SK-N-SH (cell line): ENCODE measurements at regions not wholly inside any gene's neighbourhood (a gene's known extent, or its start where the extent isn't known, plus 50 kb on each side); places are given as distances from the start of the nearest gene placed in this dataset.

ENCODE experiments used
- CTCF ChIA-PET: fragments of 300-600, 350-600 bp; formaldehyde crosslinking; extraction: SDS; loops from one replicate; lab custom pipeline; 2021; lab: Yijun Ruan, JAX
- POLR2A ChIA-PET: fragments of 350-600 bp; sonication (Branson Sonifier 250); formaldehyde crosslinking; extraction: SDS; loops from one replicate; lab custom pipeline; 2020; ENCODE audit warnings: antibody characterized with exemption, inconsistent platforms; lab: Yijun Ruan, JAX
- DNase-seq: peaks from one replicate; pipeline ENCODE4 v3.0.0; 2012
- H2AFZ ChIP-seq: fragments of 200-600 bp; sonication (generic); 2 replicates; pipeline ENCODE4 v1.8.1; 2016; ENCODE audit warnings: antibody characterized with exemption, mild to moderate bottlenecking, low read depth
- H3F3A ChIP-seq: fragments of 200-600 bp; sonication (generic); replicated peaks from 2 replicates; pipeline ENCODE3; 2016; ENCODE audit warnings: antibody characterized with exemption, mild to moderate bottlenecking; ENCODE audit not compliant: insufficient read depth
- H3K27ac ChIP-seq, 2 experiments: fragments of 200-500 bp in 1 of 2; fragments of 200-600 bp in 1 of 2; sonication (Bioruptor generic) in 1 of 2; sonication (generic), shearing (Covaris generic) in 1 of 2; 2 replicates each; pipeline versions ENCODE4 v1.5.1 to v1.6.1; 2014 to 2016; ENCODE audit warnings: low read depth in 2 of 2, inconsistent platforms in 1 of 2, low read length in 1 of 2, mild to moderate bottlenecking in 1 of 2, mixed read lengths in 1 of 2
- H3K27me3 ChIP-seq: fragments of 200-600 bp; sonication (generic), shearing (Covaris generic); 2 replicates; pipeline ENCODE4 v1.6.1; 2016; ENCODE audit warnings: mixed run types; ENCODE audit not compliant: insufficient read depth
- H3K36me3 ChIP-seq, 2 experiments: fragments of 200-500 bp in 1 of 2; fragments of 200-600 bp in 1 of 2; sonication (Bioruptor generic) in 1 of 2; sonication (generic) in 1 of 2; replicated peaks in 1 of 2; 2 replicates each; pipeline versions ENCODE3 to v1.5.1; 2014 to 2016; ENCODE audit warnings: low read length in 1 of 2, mild to moderate bottlenecking in 1 of 2; ENCODE audit not compliant: insufficient read depth in 2 of 2, control insufficient read depth in 1 of 2
- H3K4me1 ChIP-seq, 2 experiments: fragments of 200-500 bp in 1 of 2; fragments of 200-600 bp in 1 of 2; sonication (Bioruptor generic) in 1 of 2; sonication (generic), shearing (Covaris generic) in 1 of 2; 2 replicates each; pipeline versions ENCODE4 v1.5.1 to v1.6.1; 2014 to 2016; ENCODE audit warnings: low read depth in 1 of 2, low read length in 1 of 2, mixed run types in 1 of 2; ENCODE audit not compliant: insufficient read depth in 2 of 2, control insufficient read depth in 1 of 2
- H3K4me2 ChIP-seq: fragments of 200-600 bp; sonication (generic), shearing (Covaris generic); 2 replicates; pipeline ENCODE4 v1.6.1; 2017; ENCODE audit warnings: mixed run types
- H3K4me3 ChIP-seq, 2 experiments: fragments of 200-500 bp in 1 of 2; fragments of 200-600 bp in 1 of 2; sonication (Bioruptor generic) in 1 of 2; sonication (generic), shearing (Covaris generic) in 1 of 2; 2 replicates each; pipeline versions ENCODE4 v1.5.1 to v1.8.1; 2014 to 2016; ENCODE audit warnings: low read depth in 2 of 2, inconsistent platforms in 1 of 2, low read length in 1 of 2, mild to moderate bottlenecking in 1 of 2, mixed read lengths in 1 of 2, moderate library complexity in 1 of 2
- H3K79me2 ChIP-seq: fragments of 200-600 bp; sonication (generic); 2 replicates; pipeline ENCODE4 v1.8.1; 2017; ENCODE audit warnings: mild to moderate bottlenecking; ENCODE audit not compliant: insufficient read depth
- H3K9ac ChIP-seq: fragments of 200-600 bp; sonication (generic); 2 replicates; pipeline ENCODE4 v1.6.1; 2017; ENCODE audit warnings: mixed run types
- H3K9me2 ChIP-seq: fragments of 200-600 bp; sonication (generic); 2 replicates; pipeline ENCODE4 v1.6.1; 2017; ENCODE audit warnings: mixed run types
- H3K9me3 ChIP-seq: fragments of 200-600 bp; sonication (generic); 2 replicates; pipeline ENCODE4 v1.6.1; 2017; ENCODE audit warnings: mixed run types, mild to moderate bottlenecking, moderate library complexity
- H4K20me1 ChIP-seq: fragments of 200-600 bp; sonication (generic); 2 replicates; pipeline ENCODE4 v1.6.1; 2017; ENCODE audit warnings: mild to moderate bottlenecking, mixed run types; ENCODE audit not compliant: insufficient read depth
- FOXM1 ChIP-seq: IDR thresholded peaks from 2 replicates; pipeline ENCODE4 v1.4.0; 2012; ENCODE audit warnings: low read depth, mild to moderate bottlenecking
- GABPA ChIP-seq: IDR thresholded peaks from 2 replicates; pipeline ENCODE4 v1.4.0; 2012; ENCODE audit warnings: low read depth, mild to moderate bottlenecking
- JUND ChIP-seq: IDR thresholded peaks from 2 replicates; pipeline ENCODE4 v1.4.0; 2012
- MEF2A ChIP-seq: IDR thresholded peaks from 2 replicates; pipeline ENCODE4 v1.4.0; 2012; ENCODE audit warnings: low read depth, borderline replicate concordance
- MXI1 ChIP-seq: IDR thresholded peaks from 2 replicates; pipeline ENCODE4 v1.6.1; 2012; ENCODE audit warnings: mild to moderate bottlenecking, low read depth, low read length, improper control_type of control experiment
- NFIC ChIP-seq: IDR thresholded peaks from 2 replicates; pipeline ENCODE4 v1.4.0; 2012; ENCODE audit warnings: borderline replicate concordance
- PBX3 ChIP-seq: IDR thresholded peaks from 2 replicates; pipeline ENCODE4; 2012
- POLR2AphosphoS5 ChIP-seq: IDR thresholded peaks from 2 replicates; pipeline ENCODE4 v1.6.1; 2012; ENCODE audit warnings: low read depth, low read length
- RFX5 ChIP-seq: IDR thresholded peaks from 2 replicates; pipeline ENCODE4 v1.6.1; 2012; ENCODE audit warnings: mild to moderate bottlenecking, improper control_type of control experiment, low read length
- RXRA ChIP-seq: IDR thresholded peaks from 2 replicates; pipeline ENCODE4 v1.4.0; 2012; ENCODE audit warnings: low read depth, mild to moderate bottlenecking, borderline replicate concordance
- TCF12 ChIP-seq: IDR thresholded peaks from 2 replicates; pipeline ENCODE4 v1.4.0; 2012
- TEAD4 ChIP-seq: IDR thresholded peaks from 2 replicates; pipeline ENCODE4 v1.4.0; 2012; ENCODE audit warnings: mild to moderate bottlenecking, borderline replicate concordance; ENCODE audit not compliant: insufficient read depth
- WGBS: methylation state at CpG from one replicate; pipeline ENCODE4 v1.1.6; 2017; ENCODE audit warnings: low lambda C conversion rate; 5-methylcytosine and 5-hydroxymethylcytosine counted together
- TF ChIP-seq, protein P1 (sequence below): IDR thresholded peaks from 2 replicates; pipeline ENCODE4 v1.4.0; 2012; ENCODE audit warnings: low read depth
- TF ChIP-seq, protein P2 (sequence below): IDR thresholded peaks from 2 replicates; pipeline ENCODE4 v1.6.1; 2012; ENCODE audit warnings: mild to moderate bottlenecking, low read depth, low read length, moderate library complexity
- TF ChIP-seq, protein P3 (sequence below): fragments of 150-350 bp; IDR thresholded peaks from 2 replicates; pipeline ENCODE4 v1.6.1; 2017; ENCODE audit warnings: antibody characterized with exemption, low read length, low read depth, borderline replicate concordance

DNA sequence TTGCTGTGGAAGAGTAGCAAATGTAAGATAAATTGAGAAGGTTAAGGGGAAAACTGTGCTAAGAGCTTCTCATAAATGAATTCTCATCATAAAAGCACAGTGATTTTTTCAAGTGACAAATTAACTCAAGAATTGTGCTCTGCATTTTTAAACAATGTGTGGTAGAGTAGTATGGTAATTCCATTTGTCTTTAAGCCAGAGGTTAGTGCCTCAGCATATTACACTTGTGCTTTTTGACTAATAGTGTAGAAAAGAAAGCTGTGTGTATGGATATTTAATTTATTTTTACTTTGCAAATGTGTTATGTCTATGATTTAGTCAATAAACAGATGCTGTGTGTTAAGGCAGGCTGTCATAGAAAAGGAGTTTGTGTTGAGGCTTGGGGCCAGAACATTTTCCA lies 61.0 kb downstream of the FHIP1A start:
- H3K79me2 ChIP-seq = no peaks in the 10 kb centered on the region
- no peak for DNase-seq
- no peak overlapping the region for H3K9ac ChIP-seq
- TF ChIP-seq, protein P1, sequence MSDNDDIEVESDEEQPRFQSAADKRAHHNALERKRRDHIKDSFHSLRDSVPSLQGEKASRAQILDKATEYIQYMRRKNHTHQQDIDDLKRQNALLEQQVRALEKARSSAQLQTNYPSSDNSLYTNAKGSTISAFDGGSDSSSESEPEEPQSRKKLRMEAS = no peak
- TF ChIP-seq MXI1 (no peak), RFX5 (no peak), TEAD4 (no peak), RXRA (no peak), NFIC (no peak), FOXM1 (no peak), PBX3 (no peak), JUND (no peak), POLR2AphosphoS5 (no peak)
- TF ChIP-seq, protein P2, sequence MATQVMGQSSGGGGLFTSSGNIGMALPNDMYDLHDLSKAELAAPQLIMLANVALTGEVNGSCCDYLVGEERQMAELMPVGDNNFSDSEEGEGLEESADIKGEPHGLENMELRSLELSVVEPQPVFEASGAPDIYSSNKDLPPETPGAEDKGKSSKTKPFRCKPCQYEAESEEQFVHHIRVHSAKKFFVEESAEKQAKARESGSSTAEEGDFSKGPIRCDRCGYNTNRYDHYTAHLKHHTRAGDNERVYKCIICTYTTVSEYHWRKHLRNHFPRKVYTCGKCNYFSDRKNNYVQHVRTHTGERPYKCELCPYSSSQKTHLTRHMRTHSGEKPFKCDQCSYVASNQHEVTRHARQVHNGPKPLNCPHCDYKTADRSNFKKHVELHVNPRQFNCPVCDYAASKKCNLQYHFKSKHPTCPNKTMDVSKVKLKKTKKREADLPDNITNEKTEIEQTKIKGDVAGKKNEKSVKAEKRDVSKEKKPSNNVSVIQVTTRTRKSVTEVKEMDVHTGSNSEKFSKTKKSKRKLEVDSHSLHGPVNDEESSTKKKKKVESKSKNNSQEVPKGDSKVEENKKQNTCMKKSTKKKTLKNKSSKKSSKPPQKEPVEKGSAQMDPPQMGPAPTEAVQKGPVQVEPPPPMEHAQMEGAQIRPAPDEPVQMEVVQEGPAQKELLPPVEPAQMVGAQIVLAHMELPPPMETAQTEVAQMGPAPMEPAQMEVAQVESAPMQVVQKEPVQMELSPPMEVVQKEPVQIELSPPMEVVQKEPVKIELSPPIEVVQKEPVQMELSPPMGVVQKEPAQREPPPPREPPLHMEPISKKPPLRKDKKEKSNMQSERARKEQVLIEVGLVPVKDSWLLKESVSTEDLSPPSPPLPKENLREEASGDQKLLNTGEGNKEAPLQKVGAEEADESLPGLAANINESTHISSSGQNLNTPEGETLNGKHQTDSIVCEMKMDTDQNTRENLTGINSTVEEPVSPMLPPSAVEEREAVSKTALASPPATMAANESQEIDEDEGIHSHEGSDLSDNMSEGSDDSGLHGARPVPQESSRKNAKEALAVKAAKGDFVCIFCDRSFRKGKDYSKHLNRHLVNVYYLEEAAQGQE = no peak
- TF ChIP-seq, protein P3, sequence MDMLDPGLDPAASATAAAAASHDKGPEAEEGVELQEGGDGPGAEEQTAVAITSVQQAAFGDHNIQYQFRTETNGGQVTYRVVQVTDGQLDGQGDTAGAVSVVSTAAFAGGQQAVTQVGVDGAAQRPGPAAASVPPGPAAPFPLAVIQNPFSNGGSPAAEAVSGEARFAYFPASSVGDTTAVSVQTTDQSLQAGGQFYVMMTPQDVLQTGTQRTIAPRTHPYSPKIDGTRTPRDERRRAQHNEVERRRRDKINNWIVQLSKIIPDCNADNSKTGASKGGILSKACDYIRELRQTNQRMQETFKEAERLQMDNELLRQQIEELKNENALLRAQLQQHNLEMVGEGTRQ = no peak
- H3K9me2 ChIP-seq = no peaks in the 10 kb centered on the region
- H3K4me2 ChIP-seq = no peak overlapping the region
- H3K27ac ChIP-seq = no peak overlapping the region
- H2AFZ ChIP-seq = no peak overlapping the region
- no peaks in the 10 kb centered on the region for H3K27me3 ChIP-seq
- peaks cover 1 to 2% of the 10 kb centered on the region in 2 experiments; a peak in 2 of 4 replicates for H3K4me1 ChIP-seq
- H3K9me3 ChIP-seq = no peaks in the 10 kb centered on the region
- H3F3A ChIP-seq = no peaks in the 10 kb centered on the region
- POLR2A ChIA-PET = no interaction called here
- no peaks in the 10 kb centered on the region for H4K20me1 ChIP-seq
- H3K36me3 ChIP-seq = no peaks in the 10 kb centered on the region
- H3K4me3 ChIP-seq = no peak overlapping the region
- CTCF ChIA-PET = no interaction called here

DNA sequence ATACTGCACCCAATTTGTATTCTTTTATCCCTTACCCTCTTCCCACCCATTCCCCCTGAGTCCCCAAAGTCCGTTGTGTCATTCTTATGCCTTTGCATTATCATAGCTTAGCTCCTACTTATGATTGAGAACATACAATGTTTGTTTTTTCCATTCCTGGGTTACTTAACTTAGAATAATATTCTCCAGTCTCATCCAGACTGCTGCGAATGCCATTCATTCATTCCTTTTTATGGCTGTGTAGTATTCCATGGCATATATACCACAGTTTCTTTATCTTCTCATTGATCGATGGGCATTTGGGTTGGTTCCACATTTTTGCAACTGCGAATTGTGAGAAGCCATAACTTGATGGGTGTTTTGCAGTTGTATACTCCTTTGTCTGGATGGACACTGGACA lies 62.8 kb downstream of the FHIP1A start:
- DNase-seq = no peak
- Histone ChIP-seq H4K20me1 (no peaks in the 10 kb centered on the region), H3K79me2 (no peaks in the 10 kb centered on the region), H3K36me3 (no peaks in the 10 kb centered on the region), H3F3A (no peaks in the 10 kb centered on the region), H3K4me3 (no peak overlapping the region), H3K27ac (no peak overlapping the region), H3K27me3 (no peaks in the 10 kb centered on the region), H3K4me1 (peaks cover 3 to 5% of the 10 kb centered on the region in 2 experiments; a peak in 2 of 4 replicates), H2AFZ (no peak overlapping the region), H3K4me2 (no peak overlapping the region), H3K9ac (no peak overlapping the region), H3K9me2 (no peaks in the 10 kb centered on the region), H3K9me3 (no peaks in the 10 kb centered on the region)
- 95% methylated on average over 4 of the region's 4 CpGs for WGBS
- ChIA-PET POLR2A (no interaction called here), CTCF (no interaction called here)
- TF ChIP-seq TCF12 (no peak), GABPA (no peak), NFIC (no peak), MEF2A (no peak)
- TF ChIP-seq, protein P3 = no peak
